Mucosa of rectum (tissue), 2 donors: ENCODE measurements at regions not wholly inside any gene's neighbourhood (a gene's known extent, or its start where the extent isn't known, plus 50 kb on each side); places are given as distances from the start of the nearest gene placed in this dataset.

Experiments
- H3K27ac ChIP-seq, 2 donors: one replicate each; pipeline ENCODE4 v1.7.0; 2013; ENCODE audit warnings: inconsistent platforms in 2 of 2, low read depth in 2 of 2, low read length in 2 of 2
- H3K27me3 ChIP-seq, 2 donors: one replicate each; pipeline ENCODE4 v1.7.0; 2013; ENCODE audit warnings: low read length in 2 of 2; ENCODE audit not compliant: control insufficient read depth in 2 of 2, insufficient read depth in 2 of 2
- H3K36me3 ChIP-seq, 2 donors: one replicate each; pipeline ENCODE4 v1.7.0; 2013; ENCODE audit warnings: low read length in 2 of 2; ENCODE audit not compliant: control insufficient read depth in 2 of 2, insufficient read depth in 2 of 2
- H3K4me1 ChIP-seq, 2 donors: one replicate each; pipeline ENCODE4 v1.7.0; 2013; ENCODE audit warnings: low read length in 2 of 2, mild to moderate bottlenecking in 1 of 2; ENCODE audit not compliant: control insufficient read depth in 2 of 2, insufficient read depth in 2 of 2
- H3K4me3 ChIP-seq, 2 donors: one replicate each; pipeline ENCODE4 v1.7.0; 2013; ENCODE audit warnings: low read length in 2 of 2
- H3K9ac ChIP-seq, 2 donors: one replicate each; pipeline ENCODE4 v1.7.0; 2013; ENCODE audit warnings: low read length in 2 of 2, low read depth in 1 of 2, mild to moderate bottlenecking in 1 of 2
- H3K9me3 ChIP-seq, 2 donors: one replicate each; pipeline ENCODE4 v1.7.0; 2013; ENCODE audit warnings: low read length in 2 of 2; ENCODE audit not compliant: control insufficient read depth in 2 of 2
- donor health status: healthy.
- donor health status: Normal muscosa, but diverticular disease.

DNA sequence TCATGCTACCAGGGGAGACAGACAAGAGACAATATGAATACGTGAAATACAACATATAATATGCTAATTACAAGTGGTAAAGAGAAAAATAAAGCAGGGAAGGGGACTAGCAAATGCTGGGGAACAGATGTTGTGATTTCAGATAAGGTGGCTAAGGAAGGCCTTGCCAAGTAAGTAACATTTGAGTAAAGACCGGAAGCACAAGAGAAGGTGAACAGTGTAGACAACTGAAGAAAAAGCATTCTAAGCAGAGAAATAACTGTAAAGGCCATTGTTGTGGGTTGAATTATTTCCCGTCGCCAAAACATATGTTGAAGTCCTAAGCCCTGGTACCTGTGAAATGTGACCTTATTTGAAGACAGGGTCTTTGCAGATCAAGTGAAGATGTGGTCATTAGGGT is 63.7 kb upstream of the EED start:
- Histone ChIP-seq H3K9me3 (no peaks in the 10 kb centered on the region), H3K27me3 (no peaks in the 10 kb centered on the region), H3K4me1 (peaks cover 0 to 7% of the 10 kb centered on the region in 2 donors), H3K27ac (no peak overlapping the region), H3K4me3 (no peak overlapping the region), H3K9ac (no peak overlapping the region), H3K36me3 (no peaks in the 10 kb centered on the region)

DNA sequence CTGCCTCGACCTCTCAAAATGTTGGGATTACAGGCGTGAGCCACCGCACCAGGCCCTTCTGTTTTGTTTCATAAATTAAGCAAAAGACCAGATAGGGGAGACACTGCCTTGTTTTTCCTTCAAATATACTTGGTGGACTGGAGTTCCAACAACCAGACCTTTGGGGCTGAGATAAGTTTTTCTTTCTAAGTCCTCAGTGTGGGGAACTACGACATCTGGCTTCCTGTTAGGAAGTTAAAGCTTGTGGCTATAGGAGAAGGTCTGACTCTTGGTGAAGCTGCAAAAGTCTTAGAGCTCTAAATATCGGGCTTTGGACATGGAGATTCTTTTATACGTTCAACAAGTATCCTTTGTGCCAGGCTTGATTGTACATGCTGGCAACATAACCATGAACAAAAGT is 64.1 kb upstream of the EED start:
- no peak overlapping the region for H3K4me3 ChIP-seq
- H3K27ac ChIP-seq = no peak overlapping the region
- H3K27me3 ChIP-seq = no peaks in the 10 kb centered on the region
- H3K36me3 ChIP-seq = no peaks in the 10 kb centered on the region
- H3K9me3 ChIP-seq = no peaks in the 10 kb centered on the region
- H3K9ac ChIP-seq = no peak overlapping the region
- peaks cover 0 to 7% of the 10 kb centered on the region in 2 donors for H3K4me1 ChIP-seq

DNA sequence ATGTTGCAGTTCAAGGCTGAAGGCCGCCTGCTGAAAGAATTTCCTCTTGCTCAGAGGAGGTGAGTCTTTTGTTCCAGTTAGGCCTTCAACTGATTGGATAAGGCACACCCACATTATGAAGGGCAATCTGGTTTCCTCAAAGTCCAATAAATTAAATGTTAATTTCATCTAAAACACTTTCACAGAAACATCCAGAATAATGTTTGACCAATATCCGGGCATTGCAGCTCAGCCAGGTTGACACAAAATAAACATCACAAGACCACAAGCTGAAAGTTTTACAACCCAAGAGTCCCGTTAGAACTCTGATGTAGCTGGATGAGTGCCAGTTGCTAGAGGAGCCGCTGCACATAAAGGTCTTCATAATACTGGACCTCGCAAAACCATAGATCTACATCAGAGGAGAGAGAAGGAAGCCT is 64.9 kb upstream of the EED start:
- Histone ChIP-seq H3K9ac (no peak overlapping the region), H3K27ac (no peak overlapping the region), H3K36me3 (no peaks in the 10 kb centered on the region), H3K4me1 (peaks cover 0 to 7% of the 10 kb centered on the region in 2 donors), H3K4me3 (no peak overlapping the region), H3K27me3 (no peaks in the 10 kb centered on the region), H3K9me3 (no peaks in the 10 kb centered on the region)

DNA sequence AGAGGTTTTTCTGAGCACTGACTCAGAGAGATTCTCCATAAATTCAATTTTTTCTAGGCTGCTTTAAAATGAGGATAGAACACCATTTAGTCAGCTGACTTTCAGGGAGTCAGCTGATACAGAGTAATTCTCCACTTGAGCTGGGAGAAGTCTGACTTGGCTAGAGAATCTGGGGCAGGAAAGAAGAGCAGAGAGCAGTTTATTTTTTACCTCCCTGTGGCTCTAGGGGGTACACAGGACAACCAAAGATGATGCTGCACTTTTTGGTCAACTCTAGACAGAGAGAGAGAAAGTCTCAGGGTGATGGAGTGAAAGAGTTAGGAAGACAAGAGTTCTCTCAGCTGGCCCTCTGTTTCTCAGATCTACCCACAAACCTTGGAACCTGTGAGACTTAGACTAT is 67.3 kb upstream of the EED start:
- Histone ChIP-seq H3K27me3 (no peaks in the 10 kb centered on the region), H3K4me3 (no peak overlapping the region), H3K27ac (no peak overlapping the region), H3K9me3 (no peaks in the 10 kb centered on the region), H3K4me1 (no peaks in the 10 kb centered on the region), H3K36me3 (no peaks in the 10 kb centered on the region), H3K9ac (no peak overlapping the region)

DNA sequence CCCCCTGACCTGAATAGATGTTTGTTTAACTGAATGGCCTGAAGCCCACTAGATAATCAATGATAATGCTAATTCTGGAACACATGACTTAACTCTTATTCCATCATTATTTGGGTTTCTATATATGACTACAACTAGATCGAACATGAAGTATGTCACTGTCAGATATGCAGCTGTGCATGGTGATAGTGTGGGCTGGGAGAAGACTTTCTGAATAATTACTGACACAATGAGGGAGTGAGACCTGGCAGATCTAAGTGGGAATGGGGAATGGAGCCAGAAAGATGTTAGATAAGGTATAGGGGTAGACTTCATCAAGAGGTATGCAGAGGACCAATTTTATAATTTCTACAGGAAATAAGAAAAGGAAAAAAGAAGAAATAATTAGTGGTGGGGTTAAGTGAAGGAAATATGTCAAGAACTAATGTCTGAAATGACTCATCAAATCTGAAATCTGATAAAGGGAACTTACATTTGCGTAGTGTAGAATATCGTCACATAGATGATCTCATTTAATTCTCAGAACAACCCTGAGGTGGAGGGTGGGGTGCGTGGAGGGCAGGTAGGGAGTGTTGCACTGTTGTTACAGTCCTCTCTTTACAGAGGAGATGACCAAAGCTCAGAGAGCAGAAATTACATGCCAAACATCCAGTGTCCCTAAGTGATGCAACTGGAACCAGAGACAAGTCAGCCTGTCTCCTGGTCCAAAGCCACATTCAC is 68.2 kb upstream of the EED start:
- no peak overlapping the region for H3K9ac ChIP-seq
- H3K9me3 ChIP-seq = no peaks in the 10 kb centered on the region
- H3K27ac ChIP-seq = no peak overlapping the region
- no peaks in the 10 kb centered on the region for H3K4me1 ChIP-seq
- no peaks in the 10 kb centered on the region for H3K27me3 ChIP-seq
- H3K36me3 ChIP-seq = no peaks in the 10 kb centered on the region
- H3K4me3 ChIP-seq = no peak overlapping the region

DNA sequence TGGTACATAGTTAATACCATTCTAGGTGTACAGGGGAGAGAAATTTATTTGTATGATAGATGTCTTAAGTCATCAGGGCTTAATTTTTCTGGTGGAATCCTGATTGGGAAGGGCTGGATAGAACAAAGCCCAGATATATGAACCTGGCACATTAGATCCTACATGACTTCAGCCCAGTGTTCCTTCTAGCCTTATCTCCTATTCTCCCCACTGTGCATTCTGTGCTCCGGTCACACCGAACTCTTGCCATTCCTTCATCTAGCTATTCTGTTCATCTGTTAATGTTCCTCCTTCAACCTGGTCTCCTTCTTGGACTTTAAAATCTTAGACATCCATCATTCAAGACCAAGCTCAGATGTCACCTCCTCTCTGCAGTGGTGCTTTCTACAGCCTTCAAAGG is 68.9 kb upstream of the EED start:
- Histone ChIP-seq H3K4me1 (no peaks in the 10 kb centered on the region), H3K9me3 (no peaks in the 10 kb centered on the region), H3K4me3 (no peak overlapping the region), H3K27me3 (no peaks in the 10 kb centered on the region), H3K9ac (no peak overlapping the region), H3K27ac (no peak overlapping the region), H3K36me3 (no peaks in the 10 kb centered on the region)

DNA sequence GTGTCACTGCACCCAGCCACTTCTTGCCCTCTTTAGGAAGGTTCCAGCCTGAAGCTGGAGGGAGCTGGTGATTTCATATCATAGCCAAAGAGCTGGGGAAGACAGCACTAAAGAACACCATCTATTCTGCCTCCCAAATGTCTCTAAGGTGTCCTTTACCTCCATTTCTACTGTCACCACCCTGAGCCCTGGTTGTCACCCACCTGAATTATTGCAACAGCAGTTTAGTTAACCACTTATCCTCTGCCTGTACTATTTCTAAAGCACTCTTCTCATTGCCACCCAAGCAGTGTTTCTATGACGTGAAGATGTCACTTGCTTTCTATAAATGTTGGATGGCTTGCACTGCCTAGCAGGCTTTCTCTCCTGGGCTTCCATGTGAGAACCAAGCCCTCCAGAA is 69.4 kb upstream of the EED start:
- no peak overlapping the region for H3K27ac ChIP-seq
- H3K9ac ChIP-seq = no peak overlapping the region

DNA sequence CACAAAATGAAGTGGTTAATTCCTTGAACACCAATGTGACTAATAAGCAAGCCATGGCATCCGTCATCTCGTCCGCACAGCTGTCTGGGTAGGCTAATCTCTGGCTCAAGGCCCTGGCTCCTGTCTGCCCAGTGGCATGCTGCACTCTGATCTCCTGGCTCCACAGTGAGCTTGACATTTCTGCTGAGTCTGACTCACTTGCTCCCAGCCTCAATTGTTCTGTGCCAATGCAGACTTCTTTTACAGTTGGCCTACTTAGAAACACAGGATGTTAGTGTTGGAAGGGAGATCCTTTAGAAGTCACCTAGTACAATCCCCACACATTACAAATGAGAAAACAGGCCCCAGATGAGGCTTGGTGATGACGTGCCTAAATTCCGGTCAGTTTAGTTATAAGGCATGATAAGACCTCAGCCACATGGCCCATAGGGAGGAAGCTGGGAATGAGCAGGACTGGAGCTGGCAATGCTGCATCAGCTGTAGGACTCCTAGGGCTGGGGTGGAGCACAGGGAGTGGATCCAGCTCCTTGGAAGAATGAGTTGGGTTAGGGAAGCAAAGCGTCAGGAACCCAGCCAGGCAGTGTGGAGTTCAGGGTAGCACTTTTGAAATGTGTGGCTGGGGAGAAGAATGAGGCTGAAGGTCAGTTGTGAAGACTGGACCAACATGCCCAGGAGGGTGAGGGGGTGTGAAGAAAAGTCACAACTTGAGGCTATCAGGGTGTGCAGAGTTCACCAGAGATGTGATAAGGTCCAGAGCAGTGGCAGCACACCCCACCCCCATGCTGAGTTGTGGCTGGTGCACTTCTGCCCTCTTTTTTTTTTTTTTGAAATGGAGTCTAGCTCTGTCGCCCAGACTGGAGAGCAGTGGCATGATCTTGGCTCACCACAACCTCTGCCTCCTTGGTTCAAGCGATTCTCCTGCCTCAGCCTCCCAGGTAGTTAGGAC is 70.2 kb upstream of the EED start:
- H3K9ac ChIP-seq = no peak overlapping the region
- H3K27me3 ChIP-seq = no peaks in the 10 kb centered on the region
- no peaks in the 10 kb centered on the region for H3K36me3 ChIP-seq
- H3K4me1 ChIP-seq = no peaks in the 10 kb centered on the region
- H3K4me3 ChIP-seq = no peak overlapping the region
- peak overlapping the region in 1 of 2 donors; percentile 26 for H3K27ac ChIP-seq
- no peaks in the 10 kb centered on the region for H3K9me3 ChIP-seq

More for the DNA sequence above, 69.4 kb upstream of the EED start:
- H3K4me3 ChIP-seq = no peak overlapping the region
- H3K27me3 ChIP-seq = no peaks in the 10 kb centered on the region
- no peaks in the 10 kb centered on the region for H3K9me3 ChIP-seq
- no peaks in the 10 kb centered on the region for H3K36me3 ChIP-seq
- H3K4me1 ChIP-seq = no peaks in the 10 kb centered on the region

DNA sequence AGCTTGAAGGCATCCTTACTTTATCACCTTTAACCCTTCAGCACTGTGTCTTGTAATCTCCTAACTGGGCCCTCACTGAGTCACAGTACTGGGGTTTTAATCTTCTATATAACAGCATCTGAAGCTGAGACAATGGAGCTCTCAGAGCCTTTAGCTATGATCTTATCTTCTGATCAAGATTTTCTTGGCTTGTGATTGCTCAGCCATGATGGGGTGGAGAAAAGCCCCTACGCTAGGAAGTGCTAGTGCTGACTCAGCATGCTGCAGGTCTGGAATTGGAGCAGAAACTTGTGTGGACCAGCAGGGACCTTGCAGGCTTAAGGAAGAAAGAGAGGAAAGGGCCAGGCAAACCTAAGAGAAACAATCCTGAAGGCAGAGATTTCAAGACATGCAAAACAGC is 71.7 kb upstream of the EED start:
- Histone ChIP-seq H3K36me3 (no peaks in the 10 kb centered on the region), H3K4me1 (no peaks in the 10 kb centered on the region)

DNA sequence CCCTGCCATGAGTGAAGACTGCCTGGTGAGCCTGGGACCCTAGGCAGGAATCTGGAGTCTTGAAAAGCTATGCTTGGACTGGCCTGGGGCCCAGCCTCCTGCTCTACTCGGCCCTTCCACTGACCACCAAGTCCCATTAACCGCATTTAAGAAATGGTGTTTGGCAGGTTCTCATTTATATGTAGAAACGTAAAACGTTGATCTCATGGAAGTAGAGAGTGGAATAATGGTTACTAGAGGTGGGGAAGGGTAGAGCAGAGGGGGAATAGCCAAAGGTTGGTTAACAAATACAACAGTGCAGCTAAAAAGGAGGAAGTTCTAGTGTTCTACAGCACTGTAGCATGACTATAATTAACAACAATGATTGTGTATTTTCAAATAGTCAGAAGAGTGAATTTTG is 72.9 kb upstream of the EED start:
- no peaks in the 10 kb centered on the region for H3K4me1 ChIP-seq
- no peaks in the 10 kb centered on the region for H3K36me3 ChIP-seq
- H3K27ac ChIP-seq = no peak overlapping the region
- H3K9me3 ChIP-seq = no peaks in the 10 kb centered on the region
- no peaks in the 10 kb centered on the region for H3K27me3 ChIP-seq
- no peak overlapping the region for H3K4me3 ChIP-seq
- no peak overlapping the region for H3K9ac ChIP-seq

More for the DNA sequence above, 71.7 kb upstream of the EED start:
- Histone ChIP-seq H3K9me3 (no peaks in the 10 kb centered on the region), H3K27ac (no peak overlapping the region), H3K4me3 (no peak overlapping the region), H3K9ac (no peak overlapping the region), H3K27me3 (no peaks in the 10 kb centered on the region)
